WTC11 (cell line): ENCODE measurements at regions not wholly inside any gene's neighbourhood (a gene's known extent, or its start where the extent isn't known, plus 50 kb on each side); places are given as distances from the start of the nearest gene placed in this dataset.
A peak's percentile ranks its signal among the peaks of the same experiment; 100 is the strongest.

ENCODE experiments used
- ATAC-seq: fragments of 200-7000 bp; cut with Tn5 transposase; 2 replicates; pipeline ENCODE4 v1.10.0; 2021; ENCODE audit warnings: mild to moderate bottlenecking, moderate library complexity
- CTCF ChIA-PET: fragments of 300-600 bp; sonication (Branson Sonifier 250); formaldehyde crosslinking; loops from one replicate; lab custom pipeline; 2021; ENCODE audit warnings: antibody characterized with exemption; lab: Charles Lee
- POLR2A ChIA-PET: fragments of 350-600 bp; sonication (Branson Sonifier 250); formaldehyde crosslinking; loops from one replicate; lab custom pipeline; 2021; ENCODE audit warnings: antibody characterized with exemption; lab: Charles Lee
- DNase-seq: peaks from one replicate; pipeline ENCODE4 v3.0.0; 2021; ENCODE audit warnings: low spot score
- H3K27ac Mint-ChIP-seq: 2 replicates; pipeline ENCODE4 v1.8.0; 2021; ENCODE audit warnings: mixed read lengths
- H3K27me3 Mint-ChIP-seq: 2 replicates; pipeline ENCODE4 v1.8.0; 2021; ENCODE audit warnings: low read depth, mild to moderate bottlenecking, moderate library complexity, mixed read lengths
- H3K36me3 Mint-ChIP-seq: 2 replicates; pipeline ENCODE4 v1.8.0; 2021; ENCODE audit warnings: mixed read lengths
- H3K4me1 Mint-ChIP-seq: 2 replicates; pipeline ENCODE4 v1.8.0; 2022; ENCODE audit warnings: mixed read lengths
- H3K4me3 Mint-ChIP-seq: 2 replicates; pipeline ENCODE4 v1.8.0; 2021; ENCODE audit warnings: mild to moderate bottlenecking, moderate library complexity, mixed read lengths
- H3K9me3 Mint-ChIP-seq: 2 replicates; pipeline ENCODE4 v1.8.0; 2021; ENCODE audit warnings: mixed read lengths
- ELF4 ChIP-seq: sonication (generic); formaldehyde crosslinking; IDR thresholded peaks from 2 replicates; pipeline ENCODE4 v1.8.1; 2022; ENCODE audit warnings: low read depth, mild to moderate bottlenecking, moderate library complexity, missing genetic modification reagents
- EMX1 ChIP-seq: fragments of 250-450 bp; sonication (Bioruptor Pico); IDR thresholded peaks from 2 replicates; pipeline ENCODE4 v1.8.0; 2021; ENCODE audit warnings: mild to moderate bottlenecking
- FOXP1 ChIP-seq: sonication (generic); formaldehyde crosslinking; IDR thresholded peaks from 2 replicates; pipeline ENCODE4 v1.8.0; 2022; ENCODE audit warnings: missing genetic modification reagents, mild to moderate bottlenecking, moderate library complexity, borderline replicate concordance
- GTF2I ChIP-seq: fragments of 250-450 bp; sonication (Bioruptor Pico); conservative IDR thresholded peaks from 2 replicates; pipeline ENCODE4 v1.4.0; 2021; ENCODE audit warnings: mild to moderate bottlenecking
- HMGA2 ChIP-seq: fragments of 250-450 bp; sonication (Bioruptor Pico); IDR thresholded peaks from 2 replicates; pipeline ENCODE4 v1.4.0; 2021; ENCODE audit warnings: mild to moderate bottlenecking, moderate library complexity
- MYBL2 ChIP-seq: sonication (generic); formaldehyde crosslinking; IDR thresholded peaks from 2 replicates; pipeline ENCODE4 v1.8.1; 2023; ENCODE audit warnings: mild to moderate bottlenecking, moderate library complexity, missing genetic modification reagents
- NFYB ChIP-seq: sonication (generic); formaldehyde crosslinking; conservative IDR thresholded peaks from 2 replicates; pipeline ENCODE4 v1.8.0; 2022; ENCODE audit warnings: low read depth, missing genetic modification reagents
- NR1H2 ChIP-seq: sonication (generic); formaldehyde crosslinking; IDR thresholded peaks from 2 replicates; pipeline ENCODE4 v1.9.0; 2021; ENCODE audit warnings: mild to moderate bottlenecking, moderate library complexity, missing genetic modification reagents
- SMAD3 ChIP-seq: sonication (generic); formaldehyde crosslinking; IDR thresholded peaks from 2 replicates; pipeline ENCODE4 v1.8.0; 2022; ENCODE audit warnings: missing genetic modification reagents, mild to moderate bottlenecking, borderline replicate concordance
- TCF7 ChIP-seq: sonication (generic); formaldehyde crosslinking; IDR thresholded peaks from 2 replicates; pipeline ENCODE4 v1.8.0; 2022; ENCODE audit warnings: mild to moderate bottlenecking, low read depth, missing genetic modification reagents, moderate library complexity
- ZNF263 ChIP-seq: sonication (generic); formaldehyde crosslinking; IDR thresholded peaks from 2 replicates; pipeline ENCODE4 v1.8.1; 2022; ENCODE audit warnings: low read depth, mild to moderate bottlenecking, moderate library complexity, missing genetic modification reagents
- TF ChIP-seq, protein P1 (sequence below): sonication (generic); formaldehyde crosslinking; IDR thresholded peaks from 2 replicates; pipeline ENCODE4 v1.8.0; 2022; ENCODE audit warnings: mild to moderate bottlenecking, missing genetic modification reagents
- TF ChIP-seq, protein P2 (sequence below): sonication (generic); formaldehyde crosslinking; IDR thresholded peaks from 2 replicates; pipeline ENCODE4 v1.8.1; 2023; ENCODE audit warnings: mild to moderate bottlenecking, moderate library complexity, missing genetic modification reagents
- TF ChIP-seq, protein P3 (sequence below): fragments of 250-450 bp; sonication (Bioruptor Pico); IDR thresholded peaks from 2 replicates; pipeline ENCODE4 v2.1.2; 2022; ENCODE audit warnings: mild to moderate bottlenecking, moderate library complexity
- TF ChIP-seq, protein P4 (sequence below): fragments of 250-450 bp; sonication (Bioruptor Pico); IDR thresholded peaks from 2 replicates; pipeline ENCODE4 v1.8.0; 2021; ENCODE audit warnings: mild to moderate bottlenecking
- TF ChIP-seq, protein P5 (sequence below): fragments of 200-600 bp; IDR thresholded peaks from 2 replicates; pipeline ENCODE4 v1.8.0; 2022; ENCODE audit warnings: antibody characterized with exemption
- TF ChIP-seq, protein P6 (sequence below): fragments of 250-450 bp; sonication (Bioruptor Pico); IDR thresholded peaks from 2 replicates; pipeline ENCODE4 v1.9.0; 2021; ENCODE audit warnings: mild to moderate bottlenecking
- TF ChIP-seq, protein P7 (sequence below): sonication (generic); formaldehyde crosslinking; IDR thresholded peaks from 2 replicates; pipeline ENCODE4 v1.8.1; 2023; ENCODE audit warnings: mild to moderate bottlenecking, missing genetic modification reagents, moderate library complexity

DNA sequence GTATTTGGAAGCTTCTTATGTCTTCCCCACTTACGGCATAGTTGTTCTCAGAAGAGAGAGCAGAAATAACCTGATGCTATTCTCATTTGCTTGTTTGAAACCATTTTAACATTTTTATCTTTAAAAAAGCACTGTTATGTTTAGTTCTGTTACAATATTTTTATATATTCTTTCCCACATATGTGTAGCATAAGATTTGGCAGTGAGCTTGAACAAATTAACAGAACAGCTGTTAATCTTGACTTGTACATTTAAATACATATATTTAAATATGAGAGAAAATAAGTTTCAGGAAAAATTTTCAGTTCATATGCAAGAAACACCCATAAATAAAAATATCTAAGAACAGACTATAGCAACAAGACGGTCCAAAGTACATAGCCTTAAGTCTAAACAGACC is 431.7 kb upstream of the IRAK1BP1 start (continued):
- TF ChIP-seq, protein P1, sequence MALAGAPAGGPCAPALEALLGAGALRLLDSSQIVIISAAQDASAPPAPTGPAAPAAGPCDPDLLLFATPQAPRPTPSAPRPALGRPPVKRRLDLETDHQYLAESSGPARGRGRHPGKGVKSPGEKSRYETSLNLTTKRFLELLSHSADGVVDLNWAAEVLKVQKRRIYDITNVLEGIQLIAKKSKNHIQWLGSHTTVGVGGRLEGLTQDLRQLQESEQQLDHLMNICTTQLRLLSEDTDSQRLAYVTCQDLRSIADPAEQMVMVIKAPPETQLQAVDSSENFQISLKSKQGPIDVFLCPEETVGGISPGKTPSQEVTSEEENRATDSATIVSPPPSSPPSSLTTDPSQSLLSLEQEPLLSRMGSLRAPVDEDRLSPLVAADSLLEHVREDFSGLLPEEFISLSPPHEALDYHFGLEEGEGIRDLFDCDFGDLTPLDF (CRISPR knock-in tag) = no peak
- TF ChIP-seq, all 79 proteins: peak for 0

DNA sequence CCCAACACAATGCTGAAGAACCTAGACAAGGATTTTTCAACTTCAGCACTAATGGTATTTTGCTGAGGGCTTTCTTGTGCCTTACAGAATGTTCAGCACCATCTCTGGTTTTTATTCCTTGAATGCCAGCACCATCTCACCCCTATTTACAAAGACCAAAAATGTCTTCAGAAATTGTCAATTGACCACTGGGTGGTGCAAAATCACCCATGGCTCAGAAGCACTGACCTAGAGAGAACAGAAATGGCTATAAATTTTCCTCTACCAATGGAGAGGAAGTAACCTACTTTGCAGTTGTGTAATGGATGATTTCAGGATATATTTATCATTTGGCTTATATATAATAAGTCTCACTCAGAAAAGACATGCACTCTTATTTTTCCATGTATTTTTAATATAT is 431.0 kb upstream of the IRAK1BP1 start:
- no peak overlapping the region for H3K4me3 Mint-ChIP-seq
- no peaks in the 10 kb centered on the region for H3K36me3 Mint-ChIP-seq
- H3K4me1 Mint-ChIP-seq = no peaks in the 10 kb centered on the region
- no peaks in the 10 kb centered on the region for H3K27me3 Mint-ChIP-seq
- ChIA-PET CTCF (interaction anchor here (1.7 to 1.8 kb wide), 2 partner anchors 78 to 373 kb away, joined by 8 to 11 read pairs; no protein-coding TSS in a partner anchor), POLR2A (no interaction called here)
- DNase-seq (no peak), ATAC-seq (peak; percentile 64)
- TF ChIP-seq, protein P2, sequence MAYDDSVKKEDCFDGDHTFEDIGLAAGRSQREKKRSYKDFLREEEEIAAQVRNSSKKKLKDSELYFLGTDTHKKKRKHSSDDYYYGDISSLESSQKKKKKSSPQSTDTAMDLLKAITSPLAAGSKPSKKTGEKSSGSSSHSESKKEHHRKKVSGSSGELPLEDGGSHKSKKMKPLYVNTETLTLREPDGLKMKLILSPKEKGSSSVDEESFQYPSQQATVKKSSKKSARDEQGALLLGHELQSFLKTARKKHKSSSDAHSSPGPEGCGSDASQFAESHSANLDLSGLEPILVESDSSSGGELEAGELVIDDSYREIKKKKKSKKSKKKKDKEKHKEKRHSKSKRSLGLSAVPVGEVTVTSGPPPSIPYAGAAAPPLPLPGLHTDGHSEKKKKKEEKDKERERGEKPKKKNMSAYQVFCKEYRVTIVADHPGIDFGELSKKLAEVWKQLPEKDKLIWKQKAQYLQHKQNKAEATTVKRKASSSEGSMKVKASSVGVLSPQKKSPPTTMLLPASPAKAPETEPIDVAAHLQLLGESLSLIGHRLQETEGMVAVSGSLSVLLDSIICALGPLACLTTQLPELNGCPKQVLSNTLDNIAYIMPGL (CRISPR knock-in tag) = no peak
- TF ChIP-seq SMAD3 (CRISPR knock-in tag) = no peak
- no peak for TF ChIP-seq FOXP1
- no peak for TF ChIP-seq ZNF263 (CRISPR knock-in tag)
- no peak for TF ChIP-seq NFYB (CRISPR knock-in tag)
- no peak for TF ChIP-seq NR1H2 (CRISPR knock-in tag)
- TF ChIP-seq, protein P3, sequence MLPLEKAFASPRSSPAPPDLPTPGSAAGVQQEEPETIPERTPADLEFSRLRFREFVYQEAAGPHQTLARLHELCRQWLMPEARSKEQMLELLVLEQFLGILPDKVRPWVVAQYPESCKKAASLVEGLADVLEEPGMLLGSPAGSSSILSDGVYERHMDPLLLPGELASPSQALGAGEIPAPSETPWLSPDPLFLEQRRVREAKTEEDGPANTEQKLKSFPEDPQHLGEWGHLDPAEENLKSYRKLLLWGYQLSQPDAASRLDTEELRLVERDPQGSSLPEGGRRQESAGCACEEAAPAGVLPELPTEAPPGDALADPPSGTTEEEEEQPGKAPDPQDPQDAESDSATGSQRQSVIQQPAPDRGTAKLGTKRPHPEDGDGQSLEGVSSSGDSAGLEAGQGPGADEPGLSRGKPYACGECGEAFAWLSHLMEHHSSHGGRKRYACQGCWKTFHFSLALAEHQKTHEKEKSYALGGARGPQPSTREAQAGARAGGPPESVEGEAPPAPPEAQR (CRISPR knock-in tag) = no peak
- TF ChIP-seq EMX1 = no peak
- TF ChIP-seq, protein P4, sequence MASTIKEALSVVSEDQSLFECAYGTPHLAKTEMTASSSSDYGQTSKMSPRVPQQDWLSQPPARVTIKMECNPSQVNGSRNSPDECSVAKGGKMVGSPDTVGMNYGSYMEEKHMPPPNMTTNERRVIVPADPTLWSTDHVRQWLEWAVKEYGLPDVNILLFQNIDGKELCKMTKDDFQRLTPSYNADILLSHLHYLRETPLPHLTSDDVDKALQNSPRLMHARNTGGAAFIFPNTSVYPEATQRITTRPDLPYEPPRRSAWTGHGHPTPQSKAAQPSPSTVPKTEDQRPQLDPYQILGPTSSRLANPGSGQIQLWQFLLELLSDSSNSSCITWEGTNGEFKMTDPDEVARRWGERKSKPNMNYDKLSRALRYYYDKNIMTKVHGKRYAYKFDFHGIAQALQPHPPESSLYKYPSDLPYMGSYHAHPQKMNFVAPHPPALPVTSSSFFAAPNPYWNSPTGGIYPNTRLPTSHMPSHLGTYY (CRISPR knock-in tag) = no peak
- no peak for TF ChIP-seq TCF7 (CRISPR knock-in tag)
- TF ChIP-seq, protein P5, sequence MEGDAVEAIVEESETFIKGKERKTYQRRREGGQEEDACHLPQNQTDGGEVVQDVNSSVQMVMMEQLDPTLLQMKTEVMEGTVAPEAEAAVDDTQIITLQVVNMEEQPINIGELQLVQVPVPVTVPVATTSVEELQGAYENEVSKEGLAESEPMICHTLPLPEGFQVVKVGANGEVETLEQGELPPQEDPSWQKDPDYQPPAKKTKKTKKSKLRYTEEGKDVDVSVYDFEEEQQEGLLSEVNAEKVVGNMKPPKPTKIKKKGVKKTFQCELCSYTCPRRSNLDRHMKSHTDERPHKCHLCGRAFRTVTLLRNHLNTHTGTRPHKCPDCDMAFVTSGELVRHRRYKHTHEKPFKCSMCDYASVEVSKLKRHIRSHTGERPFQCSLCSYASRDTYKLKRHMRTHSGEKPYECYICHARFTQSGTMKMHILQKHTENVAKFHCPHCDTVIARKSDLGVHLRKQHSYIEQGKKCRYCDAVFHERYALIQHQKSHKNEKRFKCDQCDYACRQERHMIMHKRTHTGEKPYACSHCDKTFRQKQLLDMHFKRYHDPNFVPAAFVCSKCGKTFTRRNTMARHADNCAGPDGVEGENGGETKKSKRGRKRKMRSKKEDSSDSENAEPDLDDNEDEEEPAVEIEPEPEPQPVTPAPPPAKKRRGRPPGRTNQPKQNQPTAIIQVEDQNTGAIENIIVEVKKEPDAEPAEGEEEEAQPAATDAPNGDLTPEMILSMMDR = no peak
- H3K27ac Mint-ChIP-seq = no peak overlapping the region
- H3K9me3 Mint-ChIP-seq = no peaks in the 10 kb centered on the region

DNA sequence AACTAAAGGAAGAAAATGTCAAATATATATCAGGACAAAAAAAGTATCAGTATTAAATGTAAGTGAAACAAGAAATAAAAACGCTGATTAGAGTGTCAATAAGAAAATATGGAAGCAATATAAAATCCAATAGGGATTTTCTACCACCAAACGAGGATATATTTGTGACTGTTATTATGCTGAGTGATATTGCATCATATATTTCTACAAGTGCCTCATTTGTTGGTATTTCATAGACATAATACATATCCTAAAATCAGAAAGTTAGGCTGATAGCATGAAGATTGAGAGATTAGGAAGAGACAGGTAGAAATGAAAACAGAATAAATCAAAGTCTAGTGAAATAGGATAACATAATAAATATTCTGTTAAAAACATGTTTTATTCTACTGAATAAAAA is 429.2 kb upstream of the IRAK1BP1 start:
- H3K27ac Mint-ChIP-seq = no peak overlapping the region
- no peaks in the 10 kb centered on the region for H3K9me3 Mint-ChIP-seq
- POLR2A ChIA-PET = no interaction called here
- H3K36me3 Mint-ChIP-seq = no peaks in the 10 kb centered on the region
- CTCF ChIA-PET = interaction anchor here (0.6 to 1.3 kb wide), 3 partner anchors 76 to 946 kb away, joined by 3 to 7 read pairs (median 5); no protein-coding TSS in a partner anchor
- no peak for DNase-seq
- H3K4me1 Mint-ChIP-seq = no peaks in the 10 kb centered on the region
- ATAC-seq = no peak
- H3K4me3 Mint-ChIP-seq = no peak overlapping the region
- H3K27me3 Mint-ChIP-seq = no peaks in the 10 kb centered on the region; the same call in 1 of the 2 replicates
- TF ChIP-seq GTF2I (CRISPR knock-in tag) (no peak), MYBL2 (CRISPR knock-in tag) (no peak), ELF4 (CRISPR knock-in tag) (no peak), HMGA2 (CRISPR knock-in tag) (no peak)
- TF ChIP-seq, protein P6, sequence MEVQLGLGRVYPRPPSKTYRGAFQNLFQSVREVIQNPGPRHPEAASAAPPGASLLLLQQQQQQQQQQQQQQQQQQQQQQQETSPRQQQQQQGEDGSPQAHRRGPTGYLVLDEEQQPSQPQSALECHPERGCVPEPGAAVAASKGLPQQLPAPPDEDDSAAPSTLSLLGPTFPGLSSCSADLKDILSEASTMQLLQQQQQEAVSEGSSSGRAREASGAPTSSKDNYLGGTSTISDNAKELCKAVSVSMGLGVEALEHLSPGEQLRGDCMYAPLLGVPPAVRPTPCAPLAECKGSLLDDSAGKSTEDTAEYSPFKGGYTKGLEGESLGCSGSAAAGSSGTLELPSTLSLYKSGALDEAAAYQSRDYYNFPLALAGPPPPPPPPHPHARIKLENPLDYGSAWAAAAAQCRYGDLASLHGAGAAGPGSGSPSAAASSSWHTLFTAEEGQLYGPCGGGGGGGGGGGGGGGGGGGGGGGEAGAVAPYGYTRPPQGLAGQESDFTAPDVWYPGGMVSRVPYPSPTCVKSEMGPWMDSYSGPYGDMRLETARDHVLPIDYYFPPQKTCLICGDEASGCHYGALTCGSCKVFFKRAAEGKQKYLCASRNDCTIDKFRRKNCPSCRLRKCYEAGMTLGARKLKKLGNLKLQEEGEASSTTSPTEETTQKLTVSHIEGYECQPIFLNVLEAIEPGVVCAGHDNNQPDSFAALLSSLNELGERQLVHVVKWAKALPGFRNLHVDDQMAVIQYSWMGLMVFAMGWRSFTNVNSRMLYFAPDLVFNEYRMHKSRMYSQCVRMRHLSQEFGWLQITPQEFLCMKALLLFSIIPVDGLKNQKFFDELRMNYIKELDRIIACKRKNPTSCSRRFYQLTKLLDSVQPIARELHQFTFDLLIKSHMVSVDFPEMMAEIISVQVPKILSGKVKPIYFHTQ (CRISPR knock-in tag) = no peak
- TF ChIP-seq, protein P5 = no peak
- TF ChIP-seq, protein P7, sequence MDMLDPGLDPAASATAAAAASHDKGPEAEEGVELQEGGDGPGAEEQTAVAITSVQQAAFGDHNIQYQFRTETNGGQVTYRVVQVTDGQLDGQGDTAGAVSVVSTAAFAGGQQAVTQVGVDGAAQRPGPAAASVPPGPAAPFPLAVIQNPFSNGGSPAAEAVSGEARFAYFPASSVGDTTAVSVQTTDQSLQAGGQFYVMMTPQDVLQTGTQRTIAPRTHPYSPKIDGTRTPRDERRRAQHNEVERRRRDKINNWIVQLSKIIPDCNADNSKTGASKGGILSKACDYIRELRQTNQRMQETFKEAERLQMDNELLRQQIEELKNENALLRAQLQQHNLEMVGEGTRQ = no peak
- TF ChIP-seq, protein P3 (CRISPR knock-in tag) = no peak
